ENCODE measurements at regions not wholly inside any gene's neighbourhood (a gene's known extent, or its start where the extent isn't known, plus 50 kb on each side); places are given as distances from the start of the nearest gene placed in this dataset.

GRCh38 chr2:40550085-40550484 lies 98.2 kb upstream of the SLC8A1 start:
- no peak for DNase-seq
- peaks cover 0 to 8% (median 0%) of the 10 kb centered on the region in 6 donors for H3K4me1 ChIP-seq
- no peak overlapping the region for H3K4me3 ChIP-seq
- no peaks in the 10 kb centered on the region for H3K27me3 ChIP-seq (replicated peaks in 1 of 7)
- no peaks in the 10 kb centered on the region for H3K36me3 ChIP-seq
- 86 to 97% (median 97%) methylated on average over 1 of the region's 1 CpG for whole genome bisulfite sequencing, 5 donors
- no peaks in the 10 kb centered on the region for H3K9me3 ChIP-seq
- intact Hi-C loops (cut with DNase I; ENCODE audit: low total_unique reads) = no loop called here
- no peak for TF ChIP-seq POLR2A (IDR thresholded peaks at IDR 0.05)
- no peak for TF ChIP-seq POLR2AphosphoS5 (IDR thresholded peaks at IDR 0.05)
- TF ChIP-seq CTCF (IDR thresholded peaks at IDR 0.05 in 8 of 11, conservative IDR thresholded peaks at IDR 0.05 in 3 of 11) = no peak
- H3K27ac ChIP-seq = no peak overlapping the region

DNA sequence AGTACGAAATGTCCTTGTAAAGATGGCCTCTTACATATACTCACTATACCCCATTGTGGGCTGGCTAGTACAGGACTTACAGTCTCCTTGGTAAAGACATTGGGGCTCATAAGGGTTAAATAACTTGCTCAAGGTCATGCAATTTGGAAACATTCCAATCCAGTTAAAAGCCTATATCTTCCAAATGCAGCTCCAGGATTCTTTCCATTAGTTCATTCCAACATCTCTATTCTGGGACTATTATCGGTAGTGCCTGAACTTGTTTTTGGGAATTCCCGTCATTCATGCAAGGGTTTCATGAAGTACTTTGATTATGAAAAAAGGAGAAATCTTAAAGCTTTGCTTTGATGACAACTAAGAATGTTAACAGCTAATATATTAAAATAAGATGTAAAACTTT lies 99.2 kb upstream of the SLC8A1 start:
- Histone ChIP-seq H3K4me3 (no peak overlapping the region), H3K27me3 (replicated peaks in 1 of 7) (no peaks in the 10 kb centered on the region), H3K4me1 (peaks cover 0 to 8% (median 0%) of the 10 kb centered on the region in 6 donors), H3K9me3 (no peaks in the 10 kb centered on the region), H3K36me3 (no peaks in the 10 kb centered on the region), H3K27ac (no peak overlapping the region)
- no peak for TF ChIP-seq CTCF (IDR thresholded peaks at IDR 0.05 in 8 of 11, conservative IDR thresholded peaks at IDR 0.05 in 3 of 11)
- intact Hi-C loops (cut with DNase I; ENCODE audit: low total_unique reads) = no loop called here
- WGBS, 5 donors = 79 to 89% (median 86%) methylated on average over 3 of the region's 3 CpGs
- DNase-seq = no peak

GRCh38 chr2:40554665-40555294 lies 102.9 kb upstream of the SLC8A1 start:
- intact Hi-C loops (cut with DNase I; ENCODE audit: low total_unique reads) = loop anchor here (5.0 kb wide), 1 partner anchor 642 kb away; no protein-coding TSS in a partner anchor
- no peaks in the 10 kb centered on the region for H3K9me3 ChIP-seq
- H3K4me1 ChIP-seq = peaks cover 0 to 8% (median 0%) of the 10 kb centered on the region in 6 donors
- no peak for DNase-seq
- H3K4me3 ChIP-seq = no peak overlapping the region
- H3K27me3 ChIP-seq (replicated peaks in 1 of 7) = no peaks in the 10 kb centered on the region
- H3K27ac ChIP-seq = no peak overlapping the region
- H3K36me3 ChIP-seq = no peaks in the 10 kb centered on the region
- TF ChIP-seq POLR2AphosphoS5 (IDR thresholded peaks at IDR 0.05) (no peak), POLR2A (IDR thresholded peaks at IDR 0.05) (no peak), CTCF (IDR thresholded peaks at IDR 0.05 in 8 of 11, conservative IDR thresholded peaks at IDR 0.05 in 3 of 11) (peak; percentile 50 to 88 (median 75))
- WGBS, 5 donors = 60 to 67% (median 65%) methylated on average over 5 of the region's 5 CpGs

GRCh38 chr2:40556293-40556692 lies 104.4 kb upstream of the SLC8A1 start:
- Histone ChIP-seq H3K9me3 (no peaks in the 10 kb centered on the region), H3K27ac (no peak overlapping the region), H3K4me3 (no peak overlapping the region), H3K4me1 (peaks cover 0 to 8% (median 0%) of the 10 kb centered on the region in 6 donors), H3K36me3 (no peaks in the 10 kb centered on the region), H3K27me3 (replicated peaks in 1 of 7) (no peaks in the 10 kb centered on the region)
- intact Hi-C loops (cut with DNase I; ENCODE audit: low total_unique reads) = loop anchor here (5.0 kb wide), 1 partner anchor 644 kb away; no protein-coding TSS in a partner anchor
- DNase-seq = no peak
- no peak for TF ChIP-seq CTCF (IDR thresholded peaks at IDR 0.05 in 8 of 11, conservative IDR thresholded peaks at IDR 0.05 in 3 of 11)
- no peak for TF ChIP-seq POLR2AphosphoS5 (IDR thresholded peaks at IDR 0.05)
- no peak for TF ChIP-seq POLR2A (IDR thresholded peaks at IDR 0.05)
- 46 to 80% (median 50%) methylated on average over 2 of the region's 2 CpGs for WGBS, 5 donors
